ENCODE measurements at regions not wholly inside any gene's neighbourhood (a gene's known extent, or its start where the extent isn't known, plus 50 kb on each side); places are given as distances from the start of the nearest gene placed in this dataset.

GRCh38 chr7:110386913-110387312, 704.0 kb upstream of the LRRN3 start:
- no peak overlapping the region for H3K27ac ChIP-seq (ENCODE audit: low read depth in 1 of 2, low read length in 2 of 2)
- no peaks in the 10 kb centered on the region for H3K4me1 ChIP-seq (ENCODE audit: control insufficient read depth in 1 of 2, insufficient read depth in 2 of 2, low read length in 2 of 2)
- H3K9me3 Mint-ChIP-seq = peaks cover 2 to 9% (median 3%) of the 10 kb centered on the region in 7 donors
- no peak overlapping the region for H3K4me3 ChIP-seq (replicated peaks in 1 of 3; ENCODE audit: low read depth in 2 of 3, low read length in 3 of 3)
- no peak for DNase-seq
- no peak for TF ChIP-seq CTCF (IDR thresholded peaks at IDR 0.05)
- no peaks in the 10 kb centered on the region for H3K79me2 ChIP-seq (ENCODE audit: insufficient read depth, low read length)
- H4K20me1 ChIP-seq (ENCODE audit: insufficient read depth, low read length) = no peaks in the 10 kb centered on the region
- H3K27me3 ChIP-seq (ENCODE audit: control insufficient read depth in 2 of 2, insufficient read depth in 2 of 2, low read length in 2 of 2) = no peaks in the 10 kb centered on the region
- H3K4me1 Mint-ChIP-seq = no peaks in the 10 kb centered on the region
- intact Hi-C loops (cut with micrococcal nuclease) = no loop called here
- no peak overlapping the region for H3K27ac Mint-ChIP-seq
- H3K4me3 Mint-ChIP-seq = no peak overlapping the region
- no peak overlapping the region for H3K4me2 ChIP-seq (replicated peaks; ENCODE audit: extremely low read depth, low read length, poor library complexity, severe bottlenecking)
- H3K27me3 Mint-ChIP-seq (ENCODE audit: low read depth in 3 of 3) = peaks cover 0 to 2% (median 1%) of the 10 kb centered on the region in 3 donors
- peaks cover 5 to 11% of the 10 kb centered on the region in 2 donors for H3K9me3 ChIP-seq (replicated peaks in 1 of 2; ENCODE audit: control insufficient read depth in 1 of 2, insufficient read depth in 1 of 2, low read length in 2 of 2)
- H3K36me3 ChIP-seq (replicated peaks in 1 of 2; ENCODE audit: control insufficient read depth in 1 of 2, insufficient read depth in 2 of 2, low read length in 2 of 2) = no peaks in the 10 kb centered on the region
- H3K36me3 Mint-ChIP-seq = no peaks in the 10 kb centered on the region
- no peak overlapping the region for H2AFZ ChIP-seq (ENCODE audit: insufficient read depth, low read depth, low read length, poor library complexity, severe bottlenecking)
- H3K9ac ChIP-seq (ENCODE audit: insufficient read depth, low read length, poor library complexity, severe bottlenecking) = no peak overlapping the region
- no CpG with 5 or more reads among the region's 2 CpGs for WGBS (ENCODE audit: insufficient coverage)

GRCh38 chr7:110387689-110388088, 703.2 kb upstream of the LRRN3 start:
- no peak for TF ChIP-seq CTCF (IDR thresholded peaks at IDR 0.05)
- H3K27ac ChIP-seq (ENCODE audit: low read depth in 1 of 2, low read length in 2 of 2) = no peak overlapping the region
- H3K79me2 ChIP-seq (ENCODE audit: insufficient read depth, low read length) = no peaks in the 10 kb centered on the region
- Mint-ChIP-seq H3K9me3 (peaks cover 2 to 9% (median 3%) of the 10 kb centered on the region in 7 donors), H3K36me3 (no peaks in the 10 kb centered on the region), H3K27ac (no peak overlapping the region), H3K4me1 (no peaks in the 10 kb centered on the region), H3K27me3 (ENCODE audit: low read depth in 3 of 3) (peaks cover 0 to 2% (median 1%) of the 10 kb centered on the region in 3 donors), H3K4me3 (no peak overlapping the region)
- H3K9me3 ChIP-seq (replicated peaks in 1 of 2; ENCODE audit: control insufficient read depth in 1 of 2, insufficient read depth in 1 of 2, low read length in 2 of 2) = peaks cover 2 to 11% of the 10 kb centered on the region in 2 donors
- no peak overlapping the region for H3K9ac ChIP-seq (ENCODE audit: insufficient read depth, low read length, poor library complexity, severe bottlenecking)
- no peak overlapping the region for H3K4me3 ChIP-seq (replicated peaks in 1 of 3; ENCODE audit: low read depth in 2 of 3, low read length in 3 of 3)
- no peak overlapping the region for H3K4me2 ChIP-seq (replicated peaks; ENCODE audit: extremely low read depth, low read length, poor library complexity, severe bottlenecking)
- 90% methylated on average over 2 of the region's 3 CpGs for WGBS (ENCODE audit: insufficient coverage)
- no peaks in the 10 kb centered on the region for H3K27me3 ChIP-seq (ENCODE audit: control insufficient read depth in 2 of 2, insufficient read depth in 2 of 2, low read length in 2 of 2)
- H2AFZ ChIP-seq (ENCODE audit: insufficient read depth, low read depth, low read length, poor library complexity, severe bottlenecking) = no peak overlapping the region
- intact Hi-C loops (cut with micrococcal nuclease) = no loop called here
- H3K4me1 ChIP-seq (ENCODE audit: control insufficient read depth in 1 of 2, insufficient read depth in 2 of 2, low read length in 2 of 2) = no peaks in the 10 kb centered on the region
- no peak for DNase-seq
- H3K36me3 ChIP-seq (replicated peaks in 1 of 2; ENCODE audit: control insufficient read depth in 1 of 2, insufficient read depth in 2 of 2, low read length in 2 of 2) = no peaks in the 10 kb centered on the region
- H4K20me1 ChIP-seq (ENCODE audit: insufficient read depth, low read length) = no peaks in the 10 kb centered on the region
